Caco-2 (cell line): ENCODE measurements at regions not wholly inside any gene's neighbourhood (a gene's known extent, or its start where the extent isn't known, plus 50 kb on each side); places are given as distances from the start of the nearest gene placed in this dataset.

Source experiments
- BruUV-seq: library from RNA; stranded (reverse); fragments of 400-500 nt; replicated peaks from 2 replicates; lab custom pipeline; 2021; lab: Mats Ljungman, UMichigan
- CTCF ChIA-PET: fragments of 300-600 bp; sonication (Branson Sonifier 250); formaldehyde crosslinking; loops from one replicate; lab custom pipeline; 2022; ENCODE audit warnings: antibody characterized with exemption; lab: Charles Lee
- POLR2A ChIA-PET: fragments of 300-600 bp; sonication (Branson Sonifier 250); formaldehyde crosslinking; loops from one replicate; lab custom pipeline; 2022; ENCODE audit warnings: antibody characterized with exemption; lab: Charles Lee
- DNase-seq, 2 experiments: peaks; one replicate each; pipeline versions ENCODE4 v3.0.0 to v3.0.0-alpha.2; 2020 to 2022
- H3K27me3 ChIP-seq: replicated peaks from 2 replicates; pipeline ENCODE4 v1.6.0; 2011; ENCODE audit warnings: low read length; ENCODE audit not compliant: control insufficient read depth, insufficient read depth
- H3K36me3 ChIP-seq: 2 replicates; pipeline ENCODE4 v1.5.1; 2011; ENCODE audit warnings: low read length; ENCODE audit not compliant: control insufficient read depth, insufficient read depth
- H3K4me1 ChIP-seq: fragments of 250-450 bp; sonication (Bioruptor Pico); 2 replicates; pipeline ENCODE4 v1.5.1; 2020; ENCODE audit warnings: mild to moderate bottlenecking
- H3K4me3 ChIP-seq: 2 replicates; pipeline ENCODE4 v1.5.1; 2011; ENCODE audit warnings: low read depth, mild to moderate bottlenecking, control low read depth, low read length
- H3K9me3 ChIP-seq: fragments of 250-450 bp; sonication (Bioruptor Pico); 2 replicates; pipeline ENCODE4 v1.5.1; 2020; ENCODE audit warnings: mild to moderate bottlenecking, moderate library complexity
- H3K27ac Mint-ChIP-seq: one replicate; pipeline ENCODE4 v1.8.0; 2022; ENCODE audit warnings: mixed read lengths; ENCODE audit not compliant: unreplicated experiment
- H3K27me3 Mint-ChIP-seq: one replicate; pipeline ENCODE4 v1.8.0; 2022; ENCODE audit warnings: mixed read lengths; ENCODE audit not compliant: insufficient read depth, unreplicated experiment
- H3K36me3 Mint-ChIP-seq: one replicate; pipeline ENCODE4 v1.8.0; 2022; ENCODE audit warnings: mild to moderate bottlenecking, mixed read lengths; ENCODE audit not compliant: insufficient read depth, unreplicated experiment
- H3K4me1 Mint-ChIP-seq: one replicate; pipeline ENCODE4 v1.8.0; 2022; ENCODE audit warnings: low read depth, mixed read lengths; ENCODE audit not compliant: unreplicated experiment
- H3K4me3 Mint-ChIP-seq: one replicate; pipeline ENCODE4 v1.8.0; 2022; ENCODE audit warnings: mild to moderate bottlenecking, moderate library complexity, mixed read lengths; ENCODE audit not compliant: unreplicated experiment
- H3K9me3 Mint-ChIP-seq: one replicate; pipeline ENCODE4 v1.8.0; 2022; ENCODE audit warnings: mixed read lengths; ENCODE audit not compliant: unreplicated experiment
- CTCF ChIP-seq, 2 experiments: fragments of 200-600 bp in 1 of 2; IDR thresholded peaks; 1 replicate in 1 of 2; 2 replicates in 1 of 2; pipeline versions ENCODE4 v1.5.1 to v1.8.0; 2011 to 2022; ENCODE audit warnings: antibody characterized with exemption in 1 of 2, control low read depth in 1 of 2, inconsistent platforms in 1 of 2, low read depth in 1 of 2, low read length in 1 of 2, mild to moderate bottlenecking in 1 of 2, moderate library complexity in 1 of 2; ENCODE audit not compliant: insufficient read depth in 1 of 2, severe bottlenecking in 1 of 2, unreplicated experiment in 1 of 2
- intact Hi-C: fragments of 100-400 bp; cut with micrococcal nuclease; formaldehyde crosslinking; loops from one replicate; pipeline ENCODE4 v1.10.0; 2022; ENCODE audit not compliant: unreplicated experiment

- CTCF ChIA-PET: no interaction called here
- Histone ChIP-seq H3K4me3 (no peak overlapping the region), H3K27me3 (no peaks in the 10 kb centered on the region), H3K9me3 (no peaks in the 10 kb centered on the region), H3K4me1 (no peaks in the 10 kb centered on the region), H3K36me3 (no peaks in the 10 kb centered on the region)
- POLR2A ChIA-PET: no interaction called here
- H3K4me1 Mint-ChIP-seq: no peaks in the 10 kb centered on the region
- H3K36me3 Mint-ChIP-seq: no peaks in the 10 kb centered on the region
- H3K27me3 Mint-ChIP-seq: no peaks in the 10 kb centered on the region
- intact Hi-C loops: no loop called here
- H3K27ac Mint-ChIP-seq: no peak overlapping the region
- H3K4me3 Mint-ChIP-seq: no peak overlapping the region
- TF ChIP-seq CTCF (IDR thresholded peaks at IDR 0.05; ENCODE audit: insufficient read depth in 1 of 2, low read depth in 1 of 2, low read length in 1 of 2, severe bottlenecking in 1 of 2, unreplicated experiment in 1 of 2): no peak
- no peaks in the 10 kb centered on the region for H3K9me3 Mint-ChIP-seq
- DNase-seq: no peak
- BruUV-seq: no TSS peak
Measured at GRCh38 chr4:144594471-144594986, 51.4 kb upstream of the HHIP start.

- Histone ChIP-seq H3K4me1 (no peaks in the 10 kb centered on the region), H3K9me3 (no peaks in the 10 kb centered on the region), H3K4me3 (no peak overlapping the region), H3K36me3 (no peaks in the 10 kb centered on the region), H3K27me3 (no peaks in the 10 kb centered on the region)
- ChIA-PET POLR2A (no interaction called here), CTCF (no interaction called here)
- peaks cover 4% of the 10 kb centered on the region for H3K27me3 Mint-ChIP-seq
- H3K4me3 Mint-ChIP-seq: no peak overlapping the region
- no peak overlapping the region for H3K27ac Mint-ChIP-seq
- DNase-seq: no peak
- no peaks in the 10 kb centered on the region for H3K4me1 Mint-ChIP-seq
- no peak for TF ChIP-seq CTCF (IDR thresholded peaks at IDR 0.05; ENCODE audit: insufficient read depth in 1 of 2, low read depth in 1 of 2, low read length in 1 of 2, severe bottlenecking in 1 of 2, unreplicated experiment in 1 of 2)
- H3K9me3 Mint-ChIP-seq: no peaks in the 10 kb centered on the region
- BruUV-seq: no TSS peak
- intact Hi-C loops: no loop called here
- no peaks in the 10 kb centered on the region for H3K36me3 Mint-ChIP-seq
Measured at GRCh38 chr4:144595681-144596080, 50.3 kb upstream of the HHIP start.
